ENCODE measurements at regions not wholly inside any gene's neighbourhood (a gene's known extent, or its start where the extent isn't known, plus 50 kb on each side); places are given as distances from the start of the nearest gene placed in this dataset.

- H4K91ac ChIP-seq (replicated peaks; ENCODE audit: insufficient read length, low read length): no peak overlapping the region
- POLR2A ChIA-PET (ENCODE audit: partially characterized antibody): no interaction called here
- no peak overlapping the region for H2BK20ac ChIP-seq (ENCODE audit: low read length)
- H3K9me3 ChIP-seq (ENCODE audit: insufficient read depth in 2 of 2, low read depth in 1 of 2, low read length in 1 of 2): no peaks in the 10 kb centered on the region
- H3K14ac ChIP-seq (ENCODE audit: insufficient read length): no peak overlapping the region
- no peaks in the 10 kb centered on the region for H3K27me3 ChIP-seq (replicated peaks in 1 of 4; ENCODE audit: control insufficient read depth in 3 of 4, extremely low read depth in 1 of 4, insufficient read depth in 3 of 4, low read length in 3 of 4)
- no peak overlapping the region for H4K8ac ChIP-seq (ENCODE audit: extremely low read depth, insufficient read depth, low read length)
- CTCF ChIA-PET (ENCODE audit: partially characterized antibody): interaction anchor here (1.2 kb wide), 2 partner anchors 101 to 104 kb away, joined by 3 to 4 read pairs; no protein-coding TSS in a partner anchor
- peaks cover 0 to 7% (median 2%) of the 10 kb centered on the region in 4 experiments; a peak in 3 of 7 replicates for H3K4me1 ChIP-seq (replicated peaks in 1 of 4; ENCODE audit: control insufficient read depth in 3 of 4, insufficient read depth in 4 of 4, low read length in 3 of 4)
- no peak overlapping the region for H3K9ac ChIP-seq (replicated peaks in 1 of 4; ENCODE audit: extremely low read depth in 1 of 4, low read depth in 3 of 4, low read length in 3 of 4)
- DNase-seq (ENCODE audit: low read depth in 1 of 2, low spot score in 2 of 2): no peak
- no peak overlapping the region for H2BK15ac ChIP-seq (ENCODE audit: low read length)
- no peak overlapping the region for H3K4me3 ChIP-seq (ENCODE audit: extremely low read depth in 1 of 4, insufficient read depth in 2 of 4, low read depth in 3 of 4, low read length in 4 of 4)
- H3K79me2 ChIP-seq (ENCODE audit: control insufficient read depth in 1 of 2, insufficient read depth in 2 of 2, low read length in 2 of 2): no peaks in the 10 kb centered on the region
- no peak overlapping the region for H2AFZ ChIP-seq (ENCODE audit: low read length)
- H4K20me1 ChIP-seq (replicated peaks in 1 of 2; ENCODE audit: control insufficient read depth in 1 of 2, insufficient read depth in 2 of 2, low read length in 2 of 2): no peaks in the 10 kb centered on the region
- no peaks in the 10 kb centered on the region for H3K23me2 ChIP-seq (ENCODE audit: low read depth, low read length)
- H3K4ac ChIP-seq (replicated peaks; ENCODE audit: insufficient read length, low read depth, low read length): no peak overlapping the region
- 97% methylated on average over 2 of the region's 2 CpGs; no CpG with 5 or more reads in 1 of the 2 experiments for WGBS, 2 experiments (ENCODE audit: extremely low coverage in 1 of 2, insufficient coverage in 1 of 2, insufficient read length in 1 of 2, insufficient replicate concordance in 2 of 2, low coverage in 1 of 2, low lambda C conversion rate in 2 of 2, missing lambda C conversion rate in 1 of 2)
- no peak overlapping the region for H2BK120ac ChIP-seq (replicated peaks; ENCODE audit: low read depth, low read length)
- no peak overlapping the region for H3K23ac ChIP-seq (ENCODE audit: insufficient read length)
- no peaks in the 10 kb centered on the region for H3K79me1 ChIP-seq (ENCODE audit: low read depth, low read length)
- no peak overlapping the region for H2BK5ac ChIP-seq (ENCODE audit: low read depth, low read length)
- H3K56ac ChIP-seq (replicated peaks; ENCODE audit: insufficient read length, low read depth, low read length): no peak overlapping the region
- FAIRE-seq: no peak
- no peaks in the 10 kb centered on the region for H3K36me3 ChIP-seq (ENCODE audit: control insufficient read depth in 2 of 4, insufficient read depth in 4 of 4, low read length in 3 of 4)
- no peak overlapping the region for H3K18ac ChIP-seq (ENCODE audit: extremely low read depth, low read length)
- no peak overlapping the region for H2AK5ac ChIP-seq (ENCODE audit: low read depth, low read length)
- H3K4me2 ChIP-seq (ENCODE audit: insufficient read depth in 1 of 2, low read depth in 2 of 2, low read length in 2 of 2): no peak overlapping the region
- H3K27ac ChIP-seq (ENCODE audit: low read depth, low read length): no peak overlapping the region
- no peak overlapping the region for H2BK12ac ChIP-seq (ENCODE audit: low read depth, low read length)
- H4K5ac ChIP-seq (ENCODE audit: insufficient read length, low read depth, low read length): no peak overlapping the region
- TF ChIP-seq NANOG (IDR thresholded peaks at IDR 0.05; ENCODE audit: insufficient read depth, low read depth, low read length, poor library complexity, severe bottlenecking) (no peak), CREB1 (IDR thresholded peaks at IDR 0.05) (no peak), EP300 (IDR thresholded peaks at IDR 0.05; ENCODE audit: borderline replicate concordance in 1 of 2, low read depth in 2 of 2, low read length in 2 of 2) (no peak), POU5F1 (IDR thresholded peaks at IDR 0.05; ENCODE audit: low read depth, low read length) (no peak), BCL11A (IDR thresholded peaks at IDR 0.05; ENCODE audit: low read depth in 2 of 2, low read length in 2 of 2) (no peak), CEBPB (IDR thresholded peaks at IDR 0.05; ENCODE audit: low read depth, low read length) (no peak), TEAD4 (IDR thresholded peaks at IDR 0.05; ENCODE audit: low read depth, low read length) (no peak), SAP30 (IDR thresholded peaks at IDR 0.05; ENCODE audit: insufficient read depth, insufficient replicate concordance, low read length) (no peak), PHF8 (conservative IDR thresholded peaks at IDR 0.05; ENCODE audit: low read depth, low read length) (no peak), KDM4A (IDR thresholded peaks at IDR 0.05; ENCODE audit: low read depth, low read length, severe bottlenecking) (no peak), SIN3A (conservative IDR thresholded peaks at IDR 0.05 in 1 of 2, IDR thresholded peaks at IDR 0.05 in 1 of 2; ENCODE audit: low read depth in 1 of 2, low read length in 2 of 2) (no peak), KDM1A (IDR thresholded peaks at IDR 0.05; ENCODE audit: borderline replicate concordance, low read length) (no peak), MAX (IDR thresholded peaks at IDR 0.05) (no peak), FOSL1 (IDR thresholded peaks at IDR 0.05; ENCODE audit: insufficient read depth, low read depth, low read length) (no peak)
Observed at GRCh38 chr5:31083364-31083763, 110.1 kb upstream of the CDH6 start.

Data from H1 (cell line).